ENCODE measurements at regions not wholly inside any gene's neighbourhood (a gene's known extent, or its start where the extent isn't known, plus 50 kb on each side); places are given as distances from the start of the nearest gene placed in this dataset.

GRCh38 chr6:14770572-14770971, 475.3 kb upstream of the JARID2 start:
- H2BK5ac ChIP-seq (ENCODE audit: insufficient read length, low read length) = no peak overlapping the region
- no peak overlapping the region for H4K8ac ChIP-seq (replicated peaks; ENCODE audit: insufficient read length, low read depth, low read length)
- H3K27me3 ChIP-seq (ENCODE audit: insufficient read depth, low read length) = no peaks in the 10 kb centered on the region
- H2BK15ac ChIP-seq (ENCODE audit: low read depth, low read length) = no peak overlapping the region
- H3K79me1 ChIP-seq (ENCODE audit: insufficient read depth, low read depth, low read length, poor library complexity, severe bottlenecking) = no peaks in the 10 kb centered on the region
- H3K4me3 Mint-ChIP-seq = no peak overlapping the region; a peak in 1 of 5 replicates
- H4K5ac ChIP-seq (ENCODE audit: insufficient read length, low read depth, low read length) = no peak overlapping the region
- no peak overlapping the region for H2BK12ac ChIP-seq (ENCODE audit: insufficient read length, low read depth, low read length)
- H3K27me3 Mint-ChIP-seq (ENCODE audit: low read depth) = no peaks in the 10 kb centered on the region
- no peak overlapping the region for H2AK5ac ChIP-seq (ENCODE audit: insufficient read length, low read length)
- H3K4me1 Mint-ChIP-seq = peaks cover 13 to 15% of the 10 kb centered on the region in 2 experiments
- no peak overlapping the region for H3T11ph ChIP-seq (ENCODE audit: low read length)
- H2BK20ac ChIP-seq (ENCODE audit: low read depth, low read length, poor library complexity, severe bottlenecking) = no peak overlapping the region
- no peak overlapping the region for H3K4ac ChIP-seq (ENCODE audit: low read depth, low read length)
- no peak for DNase-seq
- H4K91ac ChIP-seq (ENCODE audit: insufficient read length, low read depth, low read length) = no peak overlapping the region
- no peak overlapping the region for H3K9ac ChIP-seq (ENCODE audit: extremely low read depth, insufficient read length, low read length)
- TF ChIP-seq, protein P1, sequence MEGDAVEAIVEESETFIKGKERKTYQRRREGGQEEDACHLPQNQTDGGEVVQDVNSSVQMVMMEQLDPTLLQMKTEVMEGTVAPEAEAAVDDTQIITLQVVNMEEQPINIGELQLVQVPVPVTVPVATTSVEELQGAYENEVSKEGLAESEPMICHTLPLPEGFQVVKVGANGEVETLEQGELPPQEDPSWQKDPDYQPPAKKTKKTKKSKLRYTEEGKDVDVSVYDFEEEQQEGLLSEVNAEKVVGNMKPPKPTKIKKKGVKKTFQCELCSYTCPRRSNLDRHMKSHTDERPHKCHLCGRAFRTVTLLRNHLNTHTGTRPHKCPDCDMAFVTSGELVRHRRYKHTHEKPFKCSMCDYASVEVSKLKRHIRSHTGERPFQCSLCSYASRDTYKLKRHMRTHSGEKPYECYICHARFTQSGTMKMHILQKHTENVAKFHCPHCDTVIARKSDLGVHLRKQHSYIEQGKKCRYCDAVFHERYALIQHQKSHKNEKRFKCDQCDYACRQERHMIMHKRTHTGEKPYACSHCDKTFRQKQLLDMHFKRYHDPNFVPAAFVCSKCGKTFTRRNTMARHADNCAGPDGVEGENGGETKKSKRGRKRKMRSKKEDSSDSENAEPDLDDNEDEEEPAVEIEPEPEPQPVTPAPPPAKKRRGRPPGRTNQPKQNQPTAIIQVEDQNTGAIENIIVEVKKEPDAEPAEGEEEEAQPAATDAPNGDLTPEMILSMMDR (conservative IDR thresholded peaks at IDR 0.05) = no peak
- H3K4me2 ChIP-seq (ENCODE audit: insufficient read depth, insufficient read length, low read length) = no peak overlapping the region
- H3K56ac ChIP-seq (ENCODE audit: insufficient read length, low read depth, low read length) = no peak overlapping the region
- H3K27ac ChIP-seq (ENCODE audit: insufficient read length, low read depth, low read length) = no peak overlapping the region
- no peaks in the 10 kb centered on the region; a peak in 1 of 7 replicates for H3K36me3 Mint-ChIP-seq (ENCODE audit: insufficient read depth in 1 of 3, low read depth in 3 of 3)
- H2AFZ ChIP-seq (ENCODE audit: low read length) = no peak overlapping the region
- no peak overlapping the region for H3K27ac Mint-ChIP-seq
- no peaks in the 10 kb centered on the region for H3K79me2 ChIP-seq (ENCODE audit: insufficient read depth, low read length)
- H3K9me3 Mint-ChIP-seq = peaks cover 0 to 2% of the 10 kb centered on the region in 2 experiments; a peak in 2 of 5 replicates
- no peaks in the 10 kb centered on the region for H3K9me3 ChIP-seq (ENCODE audit: control insufficient read depth, low read depth, low read length)
- H2BK120ac ChIP-seq (ENCODE audit: low read depth, low read length, poor library complexity, severe bottlenecking) = no peak overlapping the region
- no CpG with 5 or more reads among the region's 6 CpGs for WGBS (ENCODE audit: extremely low coverage, insufficient read length, low lambda C conversion rate)
- no peak overlapping the region for H3K14ac ChIP-seq (ENCODE audit: insufficient read depth, low read length)
- no peaks in the 10 kb centered on the region for H4K20me1 ChIP-seq (ENCODE audit: control insufficient read depth, insufficient read depth, insufficient read length)
- H3K4me1 ChIP-seq (ENCODE audit: insufficient read depth, low read length) = peaks cover 2% of the 10 kb centered on the region; the same call in 1 of the 2 replicates
- no peak overlapping the region for H3K18ac ChIP-seq (ENCODE audit: insufficient read length, low read depth, low read length)
- H3K23ac ChIP-seq (ENCODE audit: insufficient read length, low read depth, low read length) = no peak overlapping the region
- no peaks in the 10 kb centered on the region for H3K23me2 ChIP-seq (ENCODE audit: insufficient read length, low read depth, low read length, poor library complexity, severe bottlenecking)
